Body of pancreas (tissue), 4 donors: ENCODE measurements at regions not wholly inside any gene's neighbourhood (a gene's known extent, or its start where the extent isn't known, plus 50 kb on each side); places are given as distances from the start of the nearest gene placed in this dataset.

ENCODE experiments used
- POLR2A ChIP-seq, 3 donors: fragments of 450-650 bp; IDR thresholded peaks; one replicate each; pipeline ENCODE4 v1.6.1; 2016; ENCODE audit warnings: antibody characterized with exemption in 3 of 3, mild to moderate bottlenecking in 2 of 3
- TF ChIP-seq, protein P1 (sequence below), 7 experiments: fragments of 450-650 bp in 4 of 7; fragments of 200-600 bp in 3 of 7; sonication (generic) in 3 of 7; IDR thresholded peaks; one replicate each; pipeline ENCODE4 v1.5.1; 2016 to 2019; ENCODE audit warnings: antibody characterized with exemption in 7 of 7

DNA sequence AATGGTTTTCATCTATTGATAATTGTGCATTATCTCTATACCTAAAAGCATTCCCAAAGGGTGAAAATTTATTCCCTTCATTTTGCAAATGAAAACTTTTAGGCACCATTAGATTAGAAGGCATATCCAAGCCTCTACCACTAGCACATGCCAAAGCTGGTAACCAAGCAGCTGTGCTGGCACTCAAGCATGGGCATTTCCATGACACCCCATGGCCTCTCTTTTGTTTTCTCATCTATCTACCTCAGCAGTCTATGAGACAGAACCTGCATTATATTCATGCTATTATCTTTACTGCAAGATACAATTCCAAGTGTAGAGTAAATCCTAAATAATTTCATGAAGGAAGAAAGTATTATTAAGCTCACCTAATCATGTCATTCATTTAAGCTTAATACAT is 334.3 kb upstream of the LRRC7 start:
- TF ChIP-seq, protein P1, sequence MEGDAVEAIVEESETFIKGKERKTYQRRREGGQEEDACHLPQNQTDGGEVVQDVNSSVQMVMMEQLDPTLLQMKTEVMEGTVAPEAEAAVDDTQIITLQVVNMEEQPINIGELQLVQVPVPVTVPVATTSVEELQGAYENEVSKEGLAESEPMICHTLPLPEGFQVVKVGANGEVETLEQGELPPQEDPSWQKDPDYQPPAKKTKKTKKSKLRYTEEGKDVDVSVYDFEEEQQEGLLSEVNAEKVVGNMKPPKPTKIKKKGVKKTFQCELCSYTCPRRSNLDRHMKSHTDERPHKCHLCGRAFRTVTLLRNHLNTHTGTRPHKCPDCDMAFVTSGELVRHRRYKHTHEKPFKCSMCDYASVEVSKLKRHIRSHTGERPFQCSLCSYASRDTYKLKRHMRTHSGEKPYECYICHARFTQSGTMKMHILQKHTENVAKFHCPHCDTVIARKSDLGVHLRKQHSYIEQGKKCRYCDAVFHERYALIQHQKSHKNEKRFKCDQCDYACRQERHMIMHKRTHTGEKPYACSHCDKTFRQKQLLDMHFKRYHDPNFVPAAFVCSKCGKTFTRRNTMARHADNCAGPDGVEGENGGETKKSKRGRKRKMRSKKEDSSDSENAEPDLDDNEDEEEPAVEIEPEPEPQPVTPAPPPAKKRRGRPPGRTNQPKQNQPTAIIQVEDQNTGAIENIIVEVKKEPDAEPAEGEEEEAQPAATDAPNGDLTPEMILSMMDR (IDR thresholded peaks at IDR 0.05) = no peak
- TF ChIP-seq POLR2A (IDR thresholded peaks at IDR 0.05) = no peak
